HEK293T (cell line): ENCODE measurements at regions not wholly inside any gene's neighbourhood (a gene's known extent, or its start where the extent isn't known, plus 50 kb on each side); places are given as distances from the start of the nearest gene placed in this dataset.

Experiments
- BHLHE40 ChIP-seq: fragments of 450-650 bp; IDR thresholded peaks from 2 replicates; pipeline ENCODE4 v1.6.1; 2016; ENCODE audit warnings: mild to moderate bottlenecking, moderate library complexity, borderline replicate concordance
- ELF4 ChIP-seq: fragments of 450-650 bp; IDR thresholded peaks from 2 replicates; pipeline ENCODE4 v1.6.1; 2017; ENCODE audit warnings: antibody characterized with exemption
- FOXA1 ChIP-seq: fragments of 450-650 bp; IDR thresholded peaks from 2 replicates; pipeline ENCODE4 v1.6.1; 2016; ENCODE audit warnings: mild to moderate bottlenecking
- FOXK2 ChIP-seq: fragments of 450-650 bp; IDR thresholded peaks from 2 replicates; pipeline ENCODE4 v1.6.1; 2016; ENCODE audit warnings: mild to moderate bottlenecking
- FOXM1 ChIP-seq: fragments of 450-650 bp; IDR thresholded peaks from 2 replicates; pipeline ENCODE4 v1.6.1; 2017; ENCODE audit warnings: mild to moderate bottlenecking, borderline replicate concordance
- HDGF ChIP-seq: fragments of 450-650 bp; IDR thresholded peaks from 2 replicates; pipeline ENCODE4 v1.6.1; 2017; ENCODE audit warnings: antibody characterized with exemption, borderline replicate concordance
- PKNOX1 ChIP-seq: fragments of 450-650 bp; IDR thresholded peaks from 2 replicates; pipeline ENCODE4 v1.6.1; 2016
- SP1 ChIP-seq: fragments of 450-650 bp; IDR thresholded peaks from 2 replicates; pipeline ENCODE4 v1.6.1; 2017
- SUZ12 ChIP-seq: fragments of 450-650 bp; IDR thresholded peaks from 2 replicates; pipeline ENCODE4 v1.6.1; 2016; ENCODE audit warnings: mild to moderate bottlenecking
- TARDBP ChIP-seq: fragments of 450-650 bp; IDR thresholded peaks from 2 replicates; pipeline ENCODE4 v1.6.1; 2016
- ZNF384 ChIP-seq: fragments of 450-650 bp; IDR thresholded peaks from 2 replicates; pipeline ENCODE4 v1.6.1; 2016

- TF ChIP-seq SP1 (no peak), BHLHE40 (no peak), FOXK2 (no peak), ZNF384 (no peak), TARDBP (no peak), SUZ12 (no peak), FOXA1 (no peak), HDGF (no peak), PKNOX1 (no peak), FOXM1 (no peak), ELF4 (no peak)
Measured at GRCh38 chr2:200013906-200014305, 58.5 kb downstream of the MAIP1 start.
